AML-193 (cell line): ENCODE measurements at regions not wholly inside any gene's neighbourhood (a gene's known extent, or its start where the extent isn't known, plus 50 kb on each side); places are given as distances from the start of the nearest gene placed in this dataset.
"Not testable (repeated sequence)": the region's sequence is repeated elsewhere in the genome, so short reads cannot be mapped to it uniquely, and the experiment has no call there.

Experiments used
- DNase-seq, 2 experiments: peaks; one replicate each; lab custom pipeline; 2025; lab: John Stamatoyannopoulos, UW

DNA sequence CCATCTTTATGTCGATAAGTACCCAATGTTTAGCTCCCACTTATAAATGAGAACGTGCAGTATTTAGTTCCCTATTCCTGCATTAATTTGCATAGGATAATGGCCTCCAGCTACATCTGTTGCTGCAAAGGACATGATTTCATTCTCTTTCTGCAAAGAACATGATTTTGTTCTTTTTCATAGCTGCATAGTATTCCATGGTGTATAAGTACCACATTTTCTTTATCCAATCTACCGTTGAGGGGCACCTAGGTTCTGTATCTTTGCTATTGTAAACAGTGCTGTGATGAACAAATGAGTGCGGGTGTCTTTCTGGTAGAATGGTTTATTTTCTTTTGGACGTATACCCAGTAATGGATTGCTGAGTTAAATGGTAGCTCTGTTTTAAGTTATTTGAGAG, 63.0 kb downstream of the HLX start:
- DNase-seq: no peak

DNA sequence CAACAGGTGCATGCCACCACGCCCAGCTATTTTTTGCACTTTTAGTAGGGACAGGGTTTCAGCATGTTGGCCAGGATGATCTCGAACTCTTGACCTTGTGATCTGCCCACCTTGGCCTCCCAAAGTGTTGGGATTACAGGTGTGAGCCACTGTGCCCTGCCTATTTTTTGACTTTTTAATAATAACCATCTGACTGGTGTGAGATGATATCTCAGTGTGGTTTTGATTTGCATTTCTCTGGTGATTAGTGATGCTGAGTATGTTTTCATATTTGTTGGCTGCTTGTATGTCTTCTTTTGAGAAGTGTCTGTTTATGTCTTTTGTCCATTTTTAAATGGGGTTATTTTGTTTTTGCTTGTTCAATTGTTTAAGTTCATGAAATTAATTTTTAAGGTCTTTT, 63.7 kb downstream of the HLX start:
- DNase-seq: not testable (repeated sequence)

DNA sequence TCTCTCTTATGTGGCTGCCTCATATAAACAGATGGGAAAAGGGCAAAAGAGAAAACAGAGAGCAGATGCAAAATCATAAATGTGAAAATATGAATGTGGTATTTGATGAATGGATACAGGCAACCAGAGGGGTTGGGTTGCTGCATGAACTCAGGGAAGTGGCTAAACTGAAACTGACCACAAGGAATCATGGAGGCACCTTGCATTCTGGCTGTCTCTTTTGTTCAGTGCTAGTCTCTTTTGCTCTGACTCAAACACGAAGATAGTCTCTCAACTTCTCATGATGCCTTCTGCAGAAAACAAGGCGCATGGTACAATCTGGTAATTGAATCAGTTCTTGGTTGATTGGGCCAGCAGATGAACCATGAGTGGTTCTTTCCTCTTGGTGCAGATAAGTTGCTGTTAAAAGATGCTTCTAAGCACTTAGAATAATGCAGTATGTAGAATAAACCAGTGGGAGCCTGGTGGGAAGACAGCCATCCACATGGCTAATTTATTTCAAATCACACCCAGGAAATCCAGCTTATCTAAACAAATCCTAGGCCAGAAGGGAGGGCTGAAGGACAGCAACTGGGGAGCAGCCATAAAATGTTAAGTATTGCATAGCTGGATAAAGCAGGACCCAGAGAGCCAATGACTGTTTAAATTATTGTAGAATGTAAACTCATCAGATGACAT, 64.2 kb downstream of the HLX start:
- no peak for DNase-seq

DNA sequence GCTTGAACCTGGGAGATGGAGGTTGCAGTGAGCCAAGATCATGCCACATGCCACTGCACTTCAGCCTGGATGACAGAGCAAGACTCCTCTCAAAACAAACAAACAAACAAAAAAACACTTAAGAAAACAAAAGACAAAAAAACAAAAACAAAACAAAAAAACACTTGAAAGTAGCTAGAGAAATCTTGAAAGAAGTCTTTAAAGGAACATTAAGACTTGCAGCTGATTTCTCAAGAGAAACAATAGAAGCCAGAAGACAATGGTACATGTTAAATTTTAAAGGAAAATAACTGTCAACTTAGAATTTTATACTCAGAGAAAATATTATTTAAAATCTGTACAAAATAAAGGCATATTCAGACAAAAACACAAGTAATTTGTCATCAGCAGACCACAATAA, 71.3 kb downstream of the HLX start:
- no peak for DNase-seq

DNA sequence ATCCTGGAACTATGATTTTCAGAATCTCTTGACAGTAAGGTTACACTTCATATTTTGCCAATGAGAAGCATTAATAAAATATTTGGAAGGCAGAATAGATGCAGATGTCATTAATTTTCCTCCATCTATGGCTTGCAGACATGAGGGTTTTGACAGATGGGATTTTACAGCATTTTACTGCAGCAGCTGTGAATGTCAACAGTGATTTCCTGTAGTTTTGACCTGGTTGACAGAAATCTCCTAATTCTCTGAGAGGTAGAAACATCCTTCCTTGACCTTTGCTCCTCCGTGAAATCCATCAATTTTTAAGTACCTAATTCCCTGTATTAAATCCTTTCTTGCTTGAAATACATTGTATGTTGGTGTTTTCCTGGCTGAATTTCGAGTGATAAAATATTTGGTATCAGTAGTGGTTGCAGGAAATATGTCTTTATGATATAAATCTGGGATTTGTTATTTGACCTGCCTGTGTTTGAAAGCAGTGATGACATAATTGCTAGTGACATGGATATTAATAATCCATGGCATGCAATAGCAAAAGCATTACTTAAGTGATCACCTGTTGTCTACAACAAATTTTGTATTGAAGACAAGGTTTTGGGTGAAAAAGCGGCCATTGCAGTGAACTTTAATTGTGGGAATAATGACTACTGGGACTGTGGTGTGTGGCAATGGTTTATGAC, 73.9 kb downstream of the HLX start:
- no peak for DNase-seq

DNA sequence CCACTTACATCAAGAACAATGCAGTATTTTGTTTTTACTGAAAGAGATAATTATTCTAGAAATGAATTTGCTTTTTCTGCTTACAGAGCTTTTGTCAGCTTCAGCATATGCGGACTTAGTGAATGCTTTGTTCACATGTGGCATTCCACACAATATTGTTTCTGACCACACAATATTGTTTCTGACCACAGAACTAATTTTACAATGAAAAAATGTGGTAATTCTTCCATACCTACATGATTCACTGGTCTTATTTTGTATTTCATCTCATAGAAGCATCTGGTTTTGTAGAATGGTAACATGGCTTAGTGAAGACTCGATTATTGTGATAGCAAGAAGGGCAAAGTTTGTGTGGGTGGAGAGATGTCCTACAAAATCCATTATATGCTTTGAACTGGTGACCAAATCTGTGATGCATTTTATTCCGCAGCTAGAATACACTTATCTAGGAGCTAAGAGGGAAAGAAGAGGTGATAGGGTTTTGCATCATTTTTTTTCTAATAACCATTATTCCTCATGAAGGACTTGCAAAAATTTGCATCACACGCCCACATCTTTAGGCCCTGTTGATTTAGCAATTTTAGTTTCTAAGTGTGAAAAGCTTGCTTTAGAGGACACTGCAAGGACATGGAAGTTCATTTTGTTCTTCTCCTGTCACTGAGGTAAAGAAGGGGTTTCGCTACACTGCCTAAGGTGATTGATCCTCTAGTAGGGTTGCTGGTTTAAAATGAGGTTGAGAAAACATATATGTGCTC, 75.3 kb downstream of the HLX start:
- no peak for DNase-seq

DNA sequence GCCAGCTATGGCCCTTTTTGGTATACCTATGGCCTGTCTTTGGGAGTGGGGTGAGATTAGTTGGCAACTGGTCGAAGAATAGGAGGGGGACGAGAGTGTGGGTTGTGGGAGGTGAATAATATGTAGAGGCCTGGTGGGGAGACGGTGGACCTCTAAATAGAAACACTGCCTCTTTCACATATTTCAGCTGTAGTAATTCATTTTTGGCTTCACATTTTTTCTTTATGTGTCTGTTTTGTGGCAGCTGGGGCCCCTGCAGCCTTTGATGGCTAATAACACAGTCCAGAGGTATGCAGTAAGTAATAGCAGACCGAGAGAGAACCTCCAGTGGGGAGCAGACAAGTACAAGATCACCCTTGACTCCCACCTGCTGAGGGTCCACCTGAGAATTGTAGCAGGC, 75.9 kb downstream of the HLX start:
- DNase-seq: no peak

DNA sequence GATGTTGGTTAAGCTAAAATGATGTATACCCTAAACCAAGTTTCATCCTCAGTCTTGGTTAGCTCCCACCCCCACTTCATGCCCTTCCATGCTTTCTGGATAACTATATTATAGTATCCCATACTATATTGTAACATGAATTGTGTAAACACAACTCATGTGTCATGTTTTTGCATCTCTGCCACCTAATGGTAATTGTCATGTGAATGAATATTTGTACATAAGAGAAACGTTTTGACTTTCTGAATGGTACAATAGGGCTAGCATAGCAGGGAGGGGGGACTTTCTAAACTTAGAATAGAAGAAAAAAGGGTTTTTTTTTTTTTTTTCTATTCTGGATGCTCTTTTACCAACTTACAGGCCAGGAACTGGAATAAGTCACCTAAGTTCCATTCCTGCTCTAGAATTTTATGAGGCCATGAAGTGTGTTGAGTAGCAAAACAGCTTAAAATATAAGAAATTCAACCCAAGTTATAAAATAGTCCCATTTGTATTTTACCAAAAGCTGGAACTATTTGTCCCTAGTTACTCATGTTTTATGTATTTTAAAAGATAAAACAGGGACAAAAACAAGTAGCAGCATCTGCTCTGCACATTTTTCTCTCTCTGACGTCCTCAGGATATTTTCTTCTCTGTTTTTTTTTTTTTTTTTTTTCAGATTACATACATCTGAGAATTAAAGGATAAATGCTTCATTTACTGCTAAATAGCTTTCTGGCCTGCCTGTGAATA, 77.4 kb downstream of the HLX start:
- DNase-seq: no peak

DNA sequence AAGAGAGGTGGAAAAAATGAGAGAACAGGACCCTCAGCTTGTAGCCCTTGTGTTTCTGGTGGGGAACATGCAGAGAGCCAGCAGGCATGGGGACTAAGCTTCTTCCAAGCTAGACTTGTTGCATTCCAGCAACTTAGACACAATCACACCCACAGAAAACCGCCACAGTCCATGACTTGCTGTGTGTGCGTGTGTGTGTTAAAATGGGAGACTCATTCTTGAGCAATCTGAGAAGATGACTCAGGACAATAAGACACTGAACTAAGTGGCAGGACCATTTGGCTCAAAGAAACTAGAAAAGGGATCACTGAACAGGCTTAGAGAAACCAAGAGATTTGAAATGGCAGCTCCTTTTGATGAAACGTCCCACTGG, 78.0 kb downstream of the HLX start:
- peak; percentile 11 for DNase-seq

DNA sequence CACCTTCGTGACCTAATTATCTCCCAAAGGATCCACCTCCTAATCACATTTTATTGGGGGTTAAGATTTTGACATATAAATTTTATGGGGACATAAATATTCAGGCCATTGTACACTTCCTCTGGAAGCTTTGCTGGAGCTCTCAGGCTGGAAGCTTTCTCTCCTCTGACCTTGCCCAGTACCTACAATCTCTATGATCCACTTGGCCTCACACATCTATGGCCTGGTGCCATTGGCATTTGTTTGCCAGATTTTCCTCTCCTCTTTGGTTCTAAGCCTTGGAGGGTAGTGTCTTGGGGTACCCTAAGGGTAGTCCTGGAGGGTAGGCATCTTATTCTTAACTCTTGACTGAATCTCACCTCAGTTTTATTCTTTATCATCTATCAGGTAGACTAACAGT, 79.0 kb downstream of the HLX start:
- DNase-seq: no peak

DNA sequence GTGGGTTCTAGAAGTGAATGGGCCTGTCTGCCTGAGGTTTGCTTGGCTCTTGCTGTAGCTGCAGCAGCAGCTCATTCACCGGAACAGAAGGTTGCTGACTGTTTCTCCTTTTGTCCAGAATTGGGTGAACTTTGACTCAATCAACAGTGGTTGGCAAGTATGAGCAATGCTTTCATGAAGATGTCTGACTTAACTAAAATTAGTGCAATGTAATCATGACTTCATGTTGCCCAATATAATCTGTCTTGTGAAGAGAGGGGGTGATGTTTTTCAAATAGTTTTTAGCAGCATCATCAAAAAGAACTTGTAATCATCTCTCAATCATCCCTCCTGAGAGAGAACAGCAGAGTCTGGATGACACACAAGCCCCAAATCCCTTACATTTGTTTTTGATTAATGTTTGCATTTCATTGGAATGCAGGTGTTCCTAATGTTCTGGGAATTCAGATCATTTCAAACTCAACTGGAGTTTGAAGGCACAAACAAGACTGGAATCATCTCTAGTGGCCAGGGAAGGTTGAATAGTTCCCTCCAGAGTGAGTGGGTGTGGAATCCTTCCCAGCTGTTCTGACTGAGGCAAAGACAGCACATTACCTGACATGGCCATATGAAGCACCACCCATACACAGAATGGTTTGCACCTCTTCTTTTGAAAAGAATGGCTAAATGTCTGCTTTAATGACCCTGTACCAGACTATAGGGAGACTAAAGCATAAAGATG, 82.9 kb downstream of the HLX start:
- DNase-seq: peak; percentile 14 to 19

DNA sequence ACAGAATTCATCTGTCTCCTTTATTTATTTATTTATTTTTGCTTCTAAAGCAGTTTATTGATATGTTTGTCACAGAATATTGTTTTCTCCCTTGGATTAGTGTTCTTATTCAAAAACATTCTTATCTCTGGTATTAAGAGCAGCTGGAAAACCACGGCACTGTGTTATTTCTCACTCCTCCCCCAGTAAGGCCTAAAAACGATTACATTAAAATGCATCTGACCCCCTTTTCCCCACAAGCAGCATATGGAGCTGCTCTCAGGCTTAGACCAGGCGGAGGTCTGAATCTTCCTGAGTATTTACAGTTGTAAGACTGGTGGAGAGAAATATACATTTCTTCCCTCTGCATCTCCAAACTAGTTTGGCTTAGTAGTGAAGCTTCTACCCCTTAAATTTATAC, 86.8 kb downstream of the HLX start:
- DNase-seq: no peak

DNA sequence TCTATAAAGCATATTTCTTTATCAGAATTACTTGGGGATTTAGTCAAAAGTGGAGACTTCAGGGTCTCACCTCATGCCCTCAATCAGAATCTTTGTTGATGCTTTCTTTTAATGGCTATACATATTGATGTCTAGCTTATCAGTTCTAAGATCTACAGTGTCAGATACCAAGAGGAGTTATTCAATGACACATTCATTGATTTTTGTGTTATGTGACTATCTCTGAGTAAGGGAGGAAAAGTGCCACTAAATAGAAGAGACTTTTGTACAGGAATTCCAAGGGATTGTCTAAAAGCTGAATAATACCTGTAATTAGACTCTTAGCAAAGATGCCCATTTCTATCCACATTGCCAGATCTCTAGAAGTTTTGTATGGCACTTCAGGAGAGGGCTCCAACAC, 87.2 kb downstream of the HLX start:
- no peak for DNase-seq

DNA sequence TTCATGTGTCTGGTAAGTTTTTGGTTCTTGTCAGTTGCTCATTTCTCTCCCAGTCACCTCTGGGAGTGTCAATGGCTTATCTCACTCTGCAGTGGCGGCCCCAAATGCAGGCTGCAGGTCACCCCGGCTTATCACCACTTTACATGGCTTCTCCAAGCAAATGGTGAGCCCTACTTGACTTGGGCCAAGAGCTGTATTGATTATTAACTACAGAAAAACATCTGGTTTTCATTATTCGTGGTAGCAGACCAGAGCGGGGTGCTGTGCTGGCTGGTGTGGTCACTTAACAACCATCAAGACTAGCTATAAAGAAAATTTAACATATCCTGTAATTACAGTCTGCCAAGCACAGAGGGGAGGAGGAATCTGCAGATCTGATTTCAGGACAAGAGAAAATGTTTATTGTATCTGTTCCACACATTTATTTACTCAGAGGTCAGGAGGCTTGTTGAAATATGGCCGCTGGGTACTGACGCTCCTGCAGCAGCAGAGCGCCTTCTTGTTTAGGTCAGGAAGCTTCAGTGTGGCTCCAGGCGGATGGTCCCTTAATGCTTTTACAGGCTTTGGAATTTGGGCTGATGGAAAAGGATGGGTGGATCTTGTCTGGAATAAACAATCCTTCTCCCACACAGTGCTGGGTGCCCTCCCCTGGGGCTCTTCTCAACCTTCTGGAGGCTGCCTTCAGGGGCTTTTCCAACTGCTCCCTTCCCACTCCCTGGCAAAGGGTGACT, 87.8 kb downstream of the HLX start:
- DNase-seq: no peak

DNA sequence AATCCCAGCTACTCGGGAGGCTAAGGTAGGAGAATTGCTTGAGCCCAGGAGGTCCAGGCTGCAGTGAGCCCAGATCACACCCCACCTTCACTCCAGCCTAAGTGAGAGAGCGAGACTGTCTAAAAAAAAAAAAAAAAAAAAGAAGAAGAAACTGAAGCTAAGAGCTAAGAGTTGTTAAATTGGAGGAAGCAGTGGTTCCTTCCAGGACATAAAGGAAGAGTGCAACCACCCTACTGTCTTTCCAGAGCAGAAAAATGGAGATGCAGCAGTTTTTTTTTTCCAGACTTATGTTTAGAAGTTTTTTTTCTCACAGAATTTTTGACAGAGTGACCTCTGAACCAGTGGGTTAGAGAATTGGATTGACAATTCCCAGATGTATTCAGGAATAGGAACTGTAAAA, 88.7 kb downstream of the HLX start:
- DNase-seq: no peak

DNA sequence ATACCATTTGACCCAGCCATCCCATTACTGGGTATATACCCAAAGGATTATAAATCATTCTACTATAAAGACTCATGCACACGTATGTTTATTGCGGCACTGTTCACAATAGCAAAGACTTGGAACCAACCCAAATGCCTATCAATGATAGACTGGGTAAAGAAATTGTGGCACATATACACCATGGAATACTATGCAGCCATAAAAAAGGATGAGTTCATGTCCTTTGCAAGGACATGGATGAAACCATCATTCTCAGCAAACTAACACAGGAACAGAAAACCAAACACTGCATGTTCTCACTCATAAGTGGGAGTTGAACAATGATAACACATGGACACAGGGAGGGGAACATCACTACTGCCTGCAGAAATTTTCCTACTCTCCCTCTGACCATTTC, 90.0 kb downstream of the HLX start:
- not testable (repeated sequence) for DNase-seq

DNA sequence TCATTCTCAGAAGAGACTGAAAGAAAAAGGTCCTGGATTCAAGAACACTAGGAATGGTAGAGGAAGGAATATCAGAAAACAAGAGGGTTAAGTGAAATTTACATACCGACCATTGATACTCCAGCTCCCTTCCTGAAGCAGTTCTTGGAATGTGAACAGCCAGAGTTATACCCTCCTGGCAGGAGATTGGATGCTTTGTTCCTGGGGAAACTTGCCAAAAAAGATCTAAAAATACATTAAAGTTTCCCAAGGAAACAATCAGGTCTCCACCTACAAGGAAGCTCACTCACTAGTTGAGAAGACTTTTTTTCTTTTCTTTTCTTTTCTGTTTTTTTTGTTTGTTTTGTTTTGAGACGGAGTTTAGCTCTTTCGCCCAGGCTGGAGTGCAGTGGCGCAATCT, 91.1 kb downstream of the HLX start:
- no peak for DNase-seq

DNA sequence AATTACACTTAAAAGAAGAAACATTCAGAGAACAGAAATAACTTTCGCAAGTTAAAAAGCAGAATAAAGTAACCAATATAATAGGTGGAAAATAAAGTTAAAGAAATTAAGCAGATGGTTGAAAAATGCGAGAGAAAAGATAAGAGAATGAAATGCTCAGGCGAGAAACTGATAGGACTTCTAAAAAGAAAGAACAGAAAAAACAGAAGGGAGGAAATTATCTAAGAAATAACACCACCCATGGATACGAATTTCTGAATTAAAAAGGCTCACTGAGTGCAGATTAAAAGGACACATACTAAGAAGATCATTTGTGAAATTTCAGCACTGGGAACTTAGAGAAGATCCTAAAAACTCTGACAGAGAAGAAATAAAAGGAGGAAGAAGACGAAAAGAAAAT, 92.0 kb downstream of the HLX start:
- no peak for DNase-seq

DNA sequence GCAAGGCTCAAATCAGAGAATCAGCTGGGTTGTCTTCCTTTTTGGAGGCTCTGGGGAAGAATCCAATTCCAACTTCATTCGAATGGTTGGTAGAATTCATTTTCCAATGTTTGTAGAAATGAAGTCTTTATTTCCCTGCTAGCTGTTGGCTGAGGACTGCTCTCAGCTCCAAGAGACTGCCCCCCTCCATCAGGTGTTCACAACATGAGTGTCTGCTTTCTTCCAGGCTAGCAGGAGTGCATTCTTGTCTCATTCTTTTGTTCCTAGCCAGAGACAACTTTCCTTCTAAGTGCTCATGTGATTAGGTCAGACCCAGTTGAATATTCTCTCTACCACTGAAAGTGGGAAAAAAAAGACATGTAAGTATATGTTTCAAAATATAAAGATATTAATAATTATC, 95.2 kb downstream of the HLX start:
- no peak for DNase-seq

DNA sequence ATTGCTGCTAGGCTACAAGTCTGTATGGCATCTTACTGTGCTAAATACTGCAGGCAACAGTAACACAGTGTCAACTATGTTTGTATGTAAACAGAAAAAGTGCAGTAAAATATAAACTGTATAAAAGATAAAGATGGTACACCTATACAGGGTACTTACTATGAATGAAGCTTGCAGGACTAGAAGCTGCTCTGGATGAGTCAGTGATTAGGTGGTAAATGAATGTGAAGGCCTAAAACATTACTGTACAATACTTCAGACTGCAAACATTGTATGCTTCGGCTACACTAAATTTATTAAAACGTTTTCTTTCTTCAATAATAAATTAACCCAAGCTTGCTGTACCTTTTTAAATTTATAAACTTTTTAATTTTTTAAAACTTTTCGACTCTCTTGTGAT, 97.1 kb downstream of the HLX start:
- DNase-seq: no peak

DNA sequence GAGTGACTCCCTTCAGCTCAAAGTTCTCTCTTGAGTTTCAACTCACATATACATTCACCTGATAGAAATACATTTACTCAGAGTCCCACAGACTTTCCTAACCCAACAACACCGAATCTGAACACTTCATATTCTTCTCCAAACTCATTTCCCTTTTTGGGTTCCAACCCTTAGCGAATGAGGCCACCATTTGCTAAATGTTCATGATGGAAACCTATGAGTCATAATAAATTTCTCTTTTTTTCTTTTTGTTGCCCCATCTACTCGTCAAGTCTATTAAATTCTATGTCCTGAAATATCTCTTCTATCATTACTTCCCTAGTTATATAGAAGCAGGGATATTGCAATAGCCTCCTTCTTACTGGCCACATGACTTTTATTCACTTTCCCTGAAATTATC, 100.1 kb downstream of the HLX start:
- DNase-seq: no peak
